Progenitor cell of endocrine pancreas (in vitro differentiated cells): ENCODE measurements at regions not wholly inside any gene's neighbourhood (a gene's known extent, or its start where the extent isn't known, plus 50 kb on each side); places are given as distances from the start of the nearest gene placed in this dataset.

ENCODE experiments used
- DNase-seq: peaks from one replicate; pipeline ENCODE4 v3.0.0; 2021; ENCODE audit warnings: low spot score; ENCODE audit not compliant: unreplicated experiment
- H3K27ac Mint-ChIP-seq: 2 replicates; pipeline ENCODE4 v1.8.0; 2021; ENCODE audit warnings: mild to moderate bottlenecking, moderate library complexity, mixed read lengths
- H3K27me3 Mint-ChIP-seq: 2 replicates; pipeline ENCODE4 v1.8.0; 2021; ENCODE audit warnings: mixed read lengths
- H3K36me3 Mint-ChIP-seq: 2 replicates; pipeline ENCODE4 v1.8.0; 2022; ENCODE audit warnings: mixed read lengths; ENCODE audit not compliant: insufficient read depth
- H3K4me1 Mint-ChIP-seq: 2 replicates; pipeline ENCODE4 v1.8.0; 2021; ENCODE audit warnings: low read depth, mixed read lengths
- H3K4me3 Mint-ChIP-seq: 2 replicates; pipeline ENCODE4 v1.8.0; 2021; ENCODE audit warnings: low read depth, mild to moderate bottlenecking, moderate library complexity, mixed read lengths
- H3K9me3 Mint-ChIP-seq: 2 replicates; pipeline ENCODE4 v1.8.0; 2021; ENCODE audit warnings: low read depth, mixed read lengths
- TF ChIP-seq, protein P1 (sequence below): fragments of 200-600 bp; sonication (generic); IDR thresholded peaks from one replicate; pipeline ENCODE4 v1.5.0; 2021; ENCODE audit warnings: antibody characterized with exemption, mild to moderate bottlenecking; ENCODE audit not compliant: unreplicated experiment

DNA sequence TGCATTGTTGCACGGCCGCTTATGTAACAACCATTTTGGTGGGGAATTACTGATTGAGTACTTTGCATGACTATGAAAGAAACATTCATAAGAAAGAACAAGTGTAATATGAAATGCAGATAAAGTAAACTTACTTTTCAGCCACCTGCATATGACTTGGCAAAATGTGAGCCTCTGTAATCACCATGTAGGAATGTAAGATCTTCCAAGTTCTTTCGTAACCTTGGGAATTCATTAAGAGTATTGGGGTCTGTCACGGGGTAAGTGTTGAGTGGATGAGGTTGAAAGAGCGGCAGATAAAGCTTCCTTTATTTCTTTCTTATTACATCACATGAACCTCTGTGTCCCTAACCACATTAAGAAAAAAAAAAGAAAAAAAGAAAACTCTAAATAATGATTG lies 348.5 kb upstream of the NR3C2 start:
- H3K27ac Mint-ChIP-seq: no peak overlapping the region

DNA sequence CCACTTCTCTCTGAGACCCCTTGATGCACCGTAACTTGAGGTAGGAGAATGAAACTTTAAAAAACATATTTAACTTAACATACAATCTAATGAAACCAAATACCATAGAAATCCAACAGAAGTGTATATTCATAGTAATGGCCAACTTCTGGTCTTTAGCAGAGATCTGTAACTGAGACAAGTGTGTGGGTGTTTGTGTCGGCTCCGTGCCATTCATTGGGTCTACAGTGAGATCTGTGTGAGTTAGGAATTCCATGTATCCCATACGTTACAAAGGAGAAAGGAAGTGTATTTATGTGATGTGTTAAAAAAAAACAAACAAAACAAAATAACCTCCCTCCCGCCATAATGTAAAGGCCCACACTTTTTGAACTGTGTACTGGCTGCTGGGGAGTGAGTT lies 348.0 kb upstream of the NR3C2 start:
- TF ChIP-seq, protein P1, sequence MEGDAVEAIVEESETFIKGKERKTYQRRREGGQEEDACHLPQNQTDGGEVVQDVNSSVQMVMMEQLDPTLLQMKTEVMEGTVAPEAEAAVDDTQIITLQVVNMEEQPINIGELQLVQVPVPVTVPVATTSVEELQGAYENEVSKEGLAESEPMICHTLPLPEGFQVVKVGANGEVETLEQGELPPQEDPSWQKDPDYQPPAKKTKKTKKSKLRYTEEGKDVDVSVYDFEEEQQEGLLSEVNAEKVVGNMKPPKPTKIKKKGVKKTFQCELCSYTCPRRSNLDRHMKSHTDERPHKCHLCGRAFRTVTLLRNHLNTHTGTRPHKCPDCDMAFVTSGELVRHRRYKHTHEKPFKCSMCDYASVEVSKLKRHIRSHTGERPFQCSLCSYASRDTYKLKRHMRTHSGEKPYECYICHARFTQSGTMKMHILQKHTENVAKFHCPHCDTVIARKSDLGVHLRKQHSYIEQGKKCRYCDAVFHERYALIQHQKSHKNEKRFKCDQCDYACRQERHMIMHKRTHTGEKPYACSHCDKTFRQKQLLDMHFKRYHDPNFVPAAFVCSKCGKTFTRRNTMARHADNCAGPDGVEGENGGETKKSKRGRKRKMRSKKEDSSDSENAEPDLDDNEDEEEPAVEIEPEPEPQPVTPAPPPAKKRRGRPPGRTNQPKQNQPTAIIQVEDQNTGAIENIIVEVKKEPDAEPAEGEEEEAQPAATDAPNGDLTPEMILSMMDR: no peak
- Mint-ChIP-seq H3K27ac (no peak overlapping the region), H3K27me3 (no peaks in the 10 kb centered on the region), H3K9me3 (no peaks in the 10 kb centered on the region), H3K4me1 (peaks cover 10% of the 10 kb centered on the region), H3K36me3 (no peaks in the 10 kb centered on the region), H3K4me3 (no peak overlapping the region)
- no peak for DNase-seq

More for the DNA sequence above, 348.5 kb upstream of the NR3C2 start:
- no peak for DNase-seq
- Mint-ChIP-seq H3K4me3 (no peak overlapping the region), H3K36me3 (no peaks in the 10 kb centered on the region), H3K9me3 (no peaks in the 10 kb centered on the region), H3K27me3 (no peaks in the 10 kb centered on the region), H3K4me1 (peaks cover 15% of the 10 kb centered on the region)
- TF ChIP-seq, protein P1: no peak

DNA sequence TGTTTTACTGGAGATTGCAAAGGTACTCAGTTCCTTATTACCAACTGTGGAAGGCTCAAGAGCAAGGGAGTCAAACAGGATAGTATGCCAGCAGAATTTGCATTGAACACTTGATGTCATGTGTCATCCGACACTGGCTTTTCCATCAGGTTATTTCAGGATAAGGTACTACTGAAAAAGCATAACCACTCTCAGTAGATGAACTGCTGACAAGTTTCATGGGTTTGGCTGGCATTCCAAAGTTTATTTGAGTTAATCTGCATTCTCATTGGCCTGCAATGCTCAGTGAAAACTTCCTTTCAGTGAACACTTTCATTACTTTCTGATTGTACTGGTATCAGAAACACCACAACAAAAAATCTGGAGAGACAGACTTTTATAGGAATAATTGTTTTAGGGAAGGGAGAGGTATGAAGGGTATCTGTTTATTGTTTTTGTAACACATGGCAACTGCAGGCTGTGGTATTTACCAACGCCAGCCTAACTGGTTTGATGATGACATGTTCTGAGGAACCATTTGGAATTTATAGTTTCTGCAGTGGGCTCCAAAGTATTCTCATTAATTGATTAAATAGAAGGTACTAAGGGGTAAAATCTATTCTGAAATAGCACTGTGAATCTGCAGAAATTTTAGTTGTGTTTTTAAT lies 345.7 kb upstream of the NR3C2 start:
- Mint-ChIP-seq H3K4me1 (peaks cover 6% of the 10 kb centered on the region), H3K27ac (no peak overlapping the region), H3K4me3 (no peak overlapping the region), H3K27me3 (no peaks in the 10 kb centered on the region), H3K9me3 (no peaks in the 10 kb centered on the region), H3K36me3 (no peaks in the 10 kb centered on the region)
- TF ChIP-seq, protein P1: no peak
- no peak for DNase-seq

DNA sequence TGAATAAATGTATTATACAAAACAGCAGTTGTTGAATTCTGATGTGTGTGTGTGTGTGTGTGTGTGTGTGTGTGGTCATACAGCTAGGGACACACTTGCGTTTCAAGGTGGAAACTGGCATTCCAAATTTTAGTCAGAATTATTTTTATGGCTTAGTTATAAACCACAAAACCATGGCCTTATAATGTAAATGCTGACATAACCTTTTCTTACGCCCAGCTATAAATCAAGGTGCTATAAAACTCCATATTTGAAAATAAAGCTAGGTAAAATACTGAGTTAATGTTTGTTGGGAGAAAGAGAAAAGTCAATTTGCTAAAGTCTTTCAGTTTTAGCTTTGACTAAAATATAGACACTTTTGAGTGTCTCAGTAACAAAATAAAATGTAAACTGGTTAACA lies 345.1 kb upstream of the NR3C2 start:
- H3K4me1 Mint-ChIP-seq: peaks cover 10% of the 10 kb centered on the region
- no peak for DNase-seq
- TF ChIP-seq, protein P1: no peak
- no peaks in the 10 kb centered on the region for H3K36me3 Mint-ChIP-seq
- H3K4me3 Mint-ChIP-seq: no peak overlapping the region
- peaks cover 1% of the 10 kb centered on the region for H3K9me3 Mint-ChIP-seq
- H3K27ac Mint-ChIP-seq: no peak overlapping the region
- no peaks in the 10 kb centered on the region for H3K27me3 Mint-ChIP-seq

DNA sequence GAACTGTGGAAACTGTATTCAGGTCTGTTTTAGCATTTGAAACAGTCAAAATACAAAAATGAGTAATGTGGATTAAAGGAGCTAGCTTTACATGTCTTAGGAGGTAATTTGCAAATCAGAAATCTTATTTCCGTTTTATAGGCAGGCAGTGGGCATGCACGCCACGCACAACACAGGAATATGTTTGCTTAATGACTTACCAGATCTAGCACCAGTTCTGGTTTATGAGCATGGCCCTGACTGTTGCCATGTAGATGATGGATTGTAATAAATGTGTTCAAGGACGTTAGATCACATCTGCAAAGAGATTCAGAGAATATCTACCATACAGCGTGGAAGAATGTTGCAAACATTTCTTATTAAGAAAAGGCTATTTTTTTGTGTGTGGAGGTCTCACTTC lies 344.5 kb upstream of the NR3C2 start:
- no peaks in the 10 kb centered on the region for H3K27me3 Mint-ChIP-seq
- no peak overlapping the region for H3K4me3 Mint-ChIP-seq
- DNase-seq: no peak
- H3K4me1 Mint-ChIP-seq: peaks cover 16% of the 10 kb centered on the region
- peaks cover 4% of the 10 kb centered on the region for H3K9me3 Mint-ChIP-seq
- H3K36me3 Mint-ChIP-seq: no peaks in the 10 kb centered on the region
- TF ChIP-seq, protein P1: no peak
- no peak overlapping the region for H3K27ac Mint-ChIP-seq
